Panc1 (cell line): ENCODE measurements at regions not wholly inside any gene's neighbourhood (a gene's known extent, or its start where the extent isn't known, plus 50 kb on each side); places are given as distances from the start of the nearest gene placed in this dataset.

Experiments used
- ATAC-seq: fragments of 200-7000 bp; cut with Tn5 transposase; 2 replicates; pipeline ENCODE4 v1.9.1; 2020; ENCODE audit warnings: mild to moderate bottlenecking, moderate library complexity
- BruUV-seq: library from RNA; stranded (reverse); fragments of 400-500 nt; replicated peaks from 2 replicates; lab custom pipeline; 2021; lab: Mats Ljungman, UMichigan
- CTCF ChIA-PET: fragments of 300-600 bp; sonication (Branson Sonifier 250); formaldehyde crosslinking; loops from one replicate; lab custom pipeline; 2022; ENCODE audit warnings: antibody characterized with exemption; lab: Charles Lee
- POLR2A ChIA-PET: fragments of 300-600 bp; sonication (Branson Sonifier 250); formaldehyde crosslinking; loops from one replicate; lab custom pipeline; 2022; ENCODE audit warnings: antibody characterized with exemption; lab: Charles Lee
- DNase-seq: peaks from one replicate; pipeline ENCODE4 v3.0.0-alpha.2; 2010; ENCODE audit warnings: low read depth, low spot score
- H3K27ac ChIP-seq: 2 replicates; pipeline ENCODE4 v1.5.1; 2011; ENCODE audit warnings: mild to moderate bottlenecking, low read length, inconsistent platforms
- H3K27me3 ChIP-seq: fragments of 200-500 bp; sonication (Bioruptor generic); 2 replicates; pipeline ENCODE4 v1.6.0; 2014; ENCODE audit warnings: low read length, inconsistent platforms; ENCODE audit not compliant: control insufficient read depth, insufficient read depth
- H3K36me3 ChIP-seq: fragments of 200-500 bp; sonication (Bioruptor generic); 2 replicates; pipeline ENCODE4 v1.5.1; 2014; ENCODE audit warnings: inconsistent platforms, mild to moderate bottlenecking, low read length, moderate library complexity; ENCODE audit not compliant: control insufficient read depth, insufficient read depth
- H3K4me1 ChIP-seq: 2 replicates; pipeline ENCODE4 v1.5.1; 2011; ENCODE audit warnings: inconsistent platforms, mild to moderate bottlenecking, low read length, moderate library complexity; ENCODE audit not compliant: control insufficient read depth, insufficient read depth
- H3K4me3 ChIP-seq, 2 experiments: 2 replicates each; pipeline ENCODE4 v1.5.1; 2011 to 2012; ENCODE audit warnings: low read depth in 2 of 2, low read length in 2 of 2, mild to moderate bottlenecking in 2 of 2, inconsistent platforms in 1 of 2, moderate library complexity in 1 of 2
- H3K9me3 ChIP-seq: fragments of 200-500 bp; sonication (Bioruptor generic); 2 replicates; pipeline ENCODE4 v1.5.1; 2014; ENCODE audit warnings: low read depth, mild to moderate bottlenecking, inconsistent platforms, low read length, moderate library complexity; ENCODE audit not compliant: control insufficient read depth, insufficient read depth
- POLR2AphosphoS5 ChIP-seq: IDR thresholded peaks from 2 replicates; pipeline ENCODE4 v1.6.1; 2012; ENCODE audit warnings: mild to moderate bottlenecking, low read depth, low read length, moderate library complexity
- SIN3A ChIP-seq: IDR thresholded peaks from 2 replicates; pipeline ENCODE4 v1.6.1; 2012; ENCODE audit warnings: low read depth, mild to moderate bottlenecking, low read length, moderate library complexity, borderline replicate concordance; ENCODE audit not compliant: insufficient read depth
- TCF7L2 ChIP-seq: IDR thresholded peaks from 2 replicates; pipeline ENCODE4 v1.6.1; 2011; ENCODE audit warnings: mild to moderate bottlenecking, low read depth, low read length, inconsistent platforms
- in situ Hi-C: cut with HindIII; loops from 2 replicates; pipeline ENCODE4 v1.10.0; 2016; ENCODE audit warnings: low sequenced_read_pairs, low pct_unique_long_range_greater_than_20kb
- intact Hi-C: fragments of 100-400 bp; cut with micrococcal nuclease; formaldehyde crosslinking; loops from one replicate; pipeline ENCODE4 v1.10.0; 2022; ENCODE audit not compliant: unreplicated experiment
- TF ChIP-seq, protein P1 (sequence below): fragments of 450-650 bp; IDR thresholded peaks from 2 replicates; pipeline ENCODE4 v1.5.1; 2017; ENCODE audit warnings: mild to moderate bottlenecking
- TF ChIP-seq, protein P2 (sequence below), 2 experiments: IDR thresholded peaks; 2 replicates each; pipeline ENCODE4 v1.6.1; 2011 to 2012; ENCODE audit warnings: low read depth in 2 of 2, control low read depth in 1 of 2, low read length in 1 of 2, mild to moderate bottlenecking in 1 of 2, moderate library complexity in 1 of 2; ENCODE audit not compliant: insufficient read depth in 1 of 2

- no peak for ATAC-seq
- DNase-seq, result no peak
- H3K27ac ChIP-seq, result no peak overlapping the region
- TF ChIP-seq, protein P1, sequence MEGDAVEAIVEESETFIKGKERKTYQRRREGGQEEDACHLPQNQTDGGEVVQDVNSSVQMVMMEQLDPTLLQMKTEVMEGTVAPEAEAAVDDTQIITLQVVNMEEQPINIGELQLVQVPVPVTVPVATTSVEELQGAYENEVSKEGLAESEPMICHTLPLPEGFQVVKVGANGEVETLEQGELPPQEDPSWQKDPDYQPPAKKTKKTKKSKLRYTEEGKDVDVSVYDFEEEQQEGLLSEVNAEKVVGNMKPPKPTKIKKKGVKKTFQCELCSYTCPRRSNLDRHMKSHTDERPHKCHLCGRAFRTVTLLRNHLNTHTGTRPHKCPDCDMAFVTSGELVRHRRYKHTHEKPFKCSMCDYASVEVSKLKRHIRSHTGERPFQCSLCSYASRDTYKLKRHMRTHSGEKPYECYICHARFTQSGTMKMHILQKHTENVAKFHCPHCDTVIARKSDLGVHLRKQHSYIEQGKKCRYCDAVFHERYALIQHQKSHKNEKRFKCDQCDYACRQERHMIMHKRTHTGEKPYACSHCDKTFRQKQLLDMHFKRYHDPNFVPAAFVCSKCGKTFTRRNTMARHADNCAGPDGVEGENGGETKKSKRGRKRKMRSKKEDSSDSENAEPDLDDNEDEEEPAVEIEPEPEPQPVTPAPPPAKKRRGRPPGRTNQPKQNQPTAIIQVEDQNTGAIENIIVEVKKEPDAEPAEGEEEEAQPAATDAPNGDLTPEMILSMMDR, result no peak
- H3K36me3 ChIP-seq, result no peaks in the 10 kb centered on the region
- H3K4me1 ChIP-seq, result no peaks in the 10 kb centered on the region
- ChIA-PET CTCF (no interaction called here), POLR2A (no interaction called here)
- no peaks in the 10 kb centered on the region for H3K9me3 ChIP-seq
- in situ Hi-C loops, result no loop called here
- intact Hi-C loops, result no loop called here
- no peaks in the 10 kb centered on the region for H3K27me3 ChIP-seq
- BruUV-seq, result no TSS peak
- no peak overlapping the region for H3K4me3 ChIP-seq
Observed at GRCh38 chr1:14236097-14236496, 362.4 kb upstream of the KAZN start.

GRCh38 chr1:14238472-14239307 is 359.8 kb upstream of the KAZN start:
- CTCF ChIA-PET, result no interaction called here
- no peak for TF ChIP-seq POLR2AphosphoS5
- no peak for TF ChIP-seq SIN3A
- TF ChIP-seq, protein P1, result no peak
- TF ChIP-seq TCF7L2, result no peak
- TF ChIP-seq, protein P2, sequence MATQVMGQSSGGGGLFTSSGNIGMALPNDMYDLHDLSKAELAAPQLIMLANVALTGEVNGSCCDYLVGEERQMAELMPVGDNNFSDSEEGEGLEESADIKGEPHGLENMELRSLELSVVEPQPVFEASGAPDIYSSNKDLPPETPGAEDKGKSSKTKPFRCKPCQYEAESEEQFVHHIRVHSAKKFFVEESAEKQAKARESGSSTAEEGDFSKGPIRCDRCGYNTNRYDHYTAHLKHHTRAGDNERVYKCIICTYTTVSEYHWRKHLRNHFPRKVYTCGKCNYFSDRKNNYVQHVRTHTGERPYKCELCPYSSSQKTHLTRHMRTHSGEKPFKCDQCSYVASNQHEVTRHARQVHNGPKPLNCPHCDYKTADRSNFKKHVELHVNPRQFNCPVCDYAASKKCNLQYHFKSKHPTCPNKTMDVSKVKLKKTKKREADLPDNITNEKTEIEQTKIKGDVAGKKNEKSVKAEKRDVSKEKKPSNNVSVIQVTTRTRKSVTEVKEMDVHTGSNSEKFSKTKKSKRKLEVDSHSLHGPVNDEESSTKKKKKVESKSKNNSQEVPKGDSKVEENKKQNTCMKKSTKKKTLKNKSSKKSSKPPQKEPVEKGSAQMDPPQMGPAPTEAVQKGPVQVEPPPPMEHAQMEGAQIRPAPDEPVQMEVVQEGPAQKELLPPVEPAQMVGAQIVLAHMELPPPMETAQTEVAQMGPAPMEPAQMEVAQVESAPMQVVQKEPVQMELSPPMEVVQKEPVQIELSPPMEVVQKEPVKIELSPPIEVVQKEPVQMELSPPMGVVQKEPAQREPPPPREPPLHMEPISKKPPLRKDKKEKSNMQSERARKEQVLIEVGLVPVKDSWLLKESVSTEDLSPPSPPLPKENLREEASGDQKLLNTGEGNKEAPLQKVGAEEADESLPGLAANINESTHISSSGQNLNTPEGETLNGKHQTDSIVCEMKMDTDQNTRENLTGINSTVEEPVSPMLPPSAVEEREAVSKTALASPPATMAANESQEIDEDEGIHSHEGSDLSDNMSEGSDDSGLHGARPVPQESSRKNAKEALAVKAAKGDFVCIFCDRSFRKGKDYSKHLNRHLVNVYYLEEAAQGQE (IDR thresholded peaks at IDR 0.05; ENCODE audit: insufficient read depth in 1 of 2, low read depth in 2 of 2, low read length in 1 of 2), result no peak
- H3K27me3 ChIP-seq, result no peaks in the 10 kb centered on the region
- intact Hi-C loops, result no loop called here
- DNase-seq, result no peak
- no peaks in the 10 kb centered on the region for H3K36me3 ChIP-seq
- no peak for ATAC-seq
- in situ Hi-C loops, result no loop called here
- H3K4me3 ChIP-seq, result no peak overlapping the region
- H3K27ac ChIP-seq, result no peak overlapping the region
- no TSS peak for BruUV-seq
- H3K9me3 ChIP-seq, result no peaks in the 10 kb centered on the region
- H3K4me1 ChIP-seq, result no peaks in the 10 kb centered on the region
- POLR2A ChIA-PET, result no interaction called here
